Effector CD4-positive, alpha-beta T cell (primary cell): ENCODE measurements at regions not wholly inside any gene's neighbourhood (a gene's known extent, or its start where the extent isn't known, plus 50 kb on each side); places are given as distances from the start of the nearest gene placed in this dataset.

Source experiments
- DNase-seq: peaks from one replicate; pipeline ENCODE4 v3.0.0-alpha.2; 2020

DNA sequence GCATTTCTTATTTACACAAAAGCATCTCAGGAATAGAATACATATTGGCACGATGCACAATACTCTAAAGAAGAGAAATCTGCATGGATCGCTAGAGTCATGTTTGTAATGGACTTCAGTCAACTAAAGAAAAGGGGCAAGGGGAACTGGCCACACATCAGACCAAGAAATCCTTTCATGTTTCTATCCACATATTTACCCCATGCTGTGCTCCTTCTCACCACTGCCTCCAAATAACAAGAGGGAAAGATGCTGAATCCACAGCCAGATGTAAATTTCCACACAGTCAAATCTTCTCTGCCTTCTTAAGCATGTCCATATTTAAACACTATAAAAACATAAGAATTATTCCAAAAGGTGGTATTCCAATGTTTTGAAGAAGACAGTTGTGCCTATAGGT, 67.6 kb downstream of the COX18 start:
- DNase-seq: no peak

DNA sequence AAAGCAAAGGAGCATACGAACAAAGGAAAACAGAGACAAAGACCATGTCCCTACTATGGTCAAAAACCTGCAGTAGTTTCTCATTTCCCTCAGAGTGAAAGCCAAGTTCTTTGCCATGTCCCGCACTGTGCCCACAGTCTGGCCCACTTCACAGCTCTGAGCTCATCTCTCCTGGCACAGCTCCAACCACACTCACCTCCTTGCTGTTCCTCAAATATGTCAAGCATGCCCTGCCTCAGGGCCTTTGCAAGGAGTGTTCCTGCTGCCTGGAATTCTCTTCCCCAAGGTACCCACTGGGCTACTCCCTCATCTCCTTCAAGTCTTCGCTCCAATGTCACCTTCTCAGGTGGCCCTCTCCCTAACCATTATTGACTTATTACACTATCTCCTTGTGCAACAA, 72.1 kb downstream of the COX18 start:
- no peak for DNase-seq

DNA sequence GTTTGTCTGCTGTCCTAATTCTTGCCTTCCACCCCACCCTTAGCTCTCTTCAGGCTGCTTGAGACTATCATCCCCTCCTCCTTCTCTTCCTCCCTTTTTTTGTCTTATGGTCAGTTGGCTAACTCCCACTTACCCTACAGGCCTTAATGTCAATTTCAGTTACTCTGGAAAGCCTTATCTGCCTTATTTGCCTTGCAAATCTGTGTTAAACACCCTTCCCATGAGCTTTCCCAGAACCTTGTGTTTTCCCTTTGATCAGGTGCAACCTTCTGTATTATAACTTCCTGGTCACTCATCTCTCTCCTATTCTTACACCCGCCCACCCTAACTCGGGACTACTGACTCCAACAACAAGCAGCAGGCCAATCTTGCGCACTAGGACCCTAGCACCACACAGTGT, 74.8 kb downstream of the COX18 start:
- DNase-seq: no peak

DNA sequence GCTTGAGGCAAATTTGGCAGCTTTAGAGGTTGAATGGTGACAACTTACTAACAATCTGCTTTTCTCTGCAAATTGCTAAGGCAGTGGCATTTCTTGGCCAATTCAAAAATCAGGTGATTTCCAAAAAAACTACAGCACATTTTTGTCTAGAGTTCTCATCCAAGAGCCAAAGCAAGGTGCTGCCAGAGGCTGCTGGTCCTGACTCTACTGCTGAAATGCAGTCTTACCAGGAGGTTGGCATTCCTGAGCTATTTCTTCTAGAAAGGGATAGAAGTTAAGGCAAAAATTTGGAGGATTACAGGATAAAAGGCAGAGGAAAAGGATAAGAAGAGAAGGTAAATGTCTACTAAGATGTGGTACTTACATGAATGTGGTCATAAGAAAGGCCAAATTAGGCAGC, 75.6 kb downstream of the COX18 start:
- no peak for DNase-seq

DNA sequence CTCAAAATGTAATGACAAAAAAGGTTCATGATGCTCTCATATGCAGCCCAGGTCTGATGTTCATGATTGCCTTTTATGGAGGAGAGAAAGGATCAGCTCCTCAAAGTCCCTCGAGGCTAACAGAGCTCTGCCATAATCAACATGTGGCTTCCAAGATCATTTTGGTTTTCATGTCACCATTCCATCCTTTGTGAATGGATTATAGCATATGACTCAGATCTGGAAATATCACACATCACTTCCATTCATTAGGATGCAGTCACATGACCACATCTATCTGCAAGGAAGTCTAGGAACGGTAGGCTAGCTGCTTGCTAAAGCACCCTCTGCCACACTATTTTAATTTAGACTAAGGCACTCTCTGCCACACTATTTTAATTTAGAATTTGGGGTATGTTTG, 77.6 kb downstream of the COX18 start:
- DNase-seq: no peak

DNA sequence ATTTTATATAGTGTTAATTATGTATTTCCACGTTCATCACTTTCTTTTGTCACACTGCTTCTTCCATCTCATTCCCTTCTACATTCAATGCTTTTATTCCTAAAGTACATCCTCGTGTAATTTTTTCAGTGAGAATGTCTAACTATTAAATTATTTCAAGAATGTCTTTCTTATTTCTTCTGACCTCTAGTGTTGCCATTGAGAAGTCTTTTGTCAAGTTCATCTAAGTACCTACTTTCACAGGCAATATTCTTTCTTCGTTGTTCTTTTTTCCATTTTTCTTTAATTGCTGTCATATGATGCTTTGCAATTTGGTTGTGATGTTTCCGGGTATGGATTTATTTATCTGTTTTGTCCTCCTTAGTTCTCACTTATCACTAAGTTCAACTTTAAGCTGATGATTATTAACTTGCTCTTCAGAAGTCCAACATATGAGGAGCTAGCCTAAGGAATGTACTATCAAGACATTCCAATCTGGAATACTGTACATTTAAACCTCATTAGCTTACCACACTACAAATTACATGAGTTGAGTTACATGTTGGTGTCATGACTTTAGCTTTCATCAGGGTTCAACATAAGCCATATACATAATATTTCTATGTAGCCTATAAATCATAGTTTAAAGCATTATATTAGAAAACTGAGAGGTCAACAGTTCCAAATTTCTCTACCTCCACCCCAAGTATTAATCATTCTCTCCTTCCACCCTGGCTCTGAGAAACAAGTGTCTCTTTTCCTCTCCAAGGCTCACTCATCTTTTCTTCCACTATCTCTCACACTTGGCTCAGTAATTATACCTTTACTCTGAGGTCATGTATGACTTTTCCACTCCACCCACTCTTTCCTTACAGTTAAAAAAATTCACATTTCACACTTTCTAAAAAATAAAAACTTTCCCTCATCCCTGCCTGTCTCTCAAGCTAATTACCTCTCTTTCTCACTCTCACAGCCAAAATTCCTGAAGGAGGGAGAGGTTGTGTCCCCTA, 81.5 kb downstream of the COX18 start:
- no peak for DNase-seq

DNA sequence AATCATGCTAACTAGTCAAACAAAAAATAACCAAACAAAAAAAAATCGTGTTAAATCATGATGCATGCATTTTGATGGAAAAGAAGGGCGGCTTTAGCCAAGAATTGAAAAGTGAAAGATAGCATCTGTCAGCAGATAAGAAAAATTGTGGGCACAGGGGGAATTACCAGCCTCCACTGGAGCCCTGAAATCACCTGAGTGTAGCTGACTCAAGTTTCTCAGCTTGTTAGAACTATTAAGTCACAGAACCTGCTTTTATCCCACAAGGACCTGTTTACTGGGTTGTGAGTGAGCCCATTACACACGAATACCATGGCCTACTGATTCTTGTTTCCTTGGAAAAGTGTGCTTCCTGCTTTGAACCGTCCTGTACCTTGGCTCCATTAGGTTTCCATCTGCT, 85.2 kb downstream of the COX18 start:
- DNase-seq: no peak

DNA sequence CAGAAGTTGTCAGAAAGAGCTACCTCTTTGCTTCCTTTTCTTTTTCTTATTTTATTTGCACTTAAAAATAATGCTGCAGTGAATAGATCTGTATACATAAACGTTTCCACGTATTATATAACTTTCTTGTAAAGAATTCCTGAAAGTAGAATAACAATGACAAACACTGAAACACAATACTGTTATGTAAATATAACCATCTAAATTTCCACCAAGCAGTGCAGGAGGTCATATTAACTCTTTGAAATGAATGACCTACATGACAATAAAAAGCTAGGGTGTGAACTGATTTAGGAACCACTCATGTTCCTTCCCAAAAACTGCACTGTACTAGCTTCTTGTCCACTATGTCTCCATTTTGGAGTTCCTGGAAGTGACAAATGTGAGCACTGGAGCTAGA, 85.8 kb downstream of the COX18 start:
- no peak for DNase-seq

DNA sequence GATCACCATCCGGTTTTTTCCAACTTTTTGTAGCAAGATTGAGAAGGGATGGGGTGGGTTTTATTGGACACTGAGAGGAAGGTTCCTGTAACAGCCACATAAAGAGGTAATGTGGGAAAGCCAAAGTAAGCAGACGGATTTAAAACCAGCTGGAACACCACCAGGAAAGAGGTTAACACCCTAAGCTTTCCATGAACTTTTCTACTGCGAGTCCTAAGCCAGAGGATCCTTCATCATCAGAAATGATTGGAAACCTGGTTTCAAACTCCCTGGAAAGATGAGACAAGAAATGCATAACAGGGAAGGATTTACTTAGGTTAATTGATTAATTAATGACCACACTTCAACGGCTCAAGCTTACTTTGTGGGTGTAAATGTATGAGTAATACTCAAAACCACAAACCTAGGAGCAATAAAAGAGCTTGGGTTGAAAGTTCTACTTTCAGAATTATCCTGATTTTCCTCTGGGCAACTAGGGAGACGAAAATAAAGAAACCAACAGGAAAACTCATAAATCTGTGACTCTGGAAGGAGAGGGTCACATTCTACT, 91.5 kb downstream of the COX18 start:
- DNase-seq: no peak

DNA sequence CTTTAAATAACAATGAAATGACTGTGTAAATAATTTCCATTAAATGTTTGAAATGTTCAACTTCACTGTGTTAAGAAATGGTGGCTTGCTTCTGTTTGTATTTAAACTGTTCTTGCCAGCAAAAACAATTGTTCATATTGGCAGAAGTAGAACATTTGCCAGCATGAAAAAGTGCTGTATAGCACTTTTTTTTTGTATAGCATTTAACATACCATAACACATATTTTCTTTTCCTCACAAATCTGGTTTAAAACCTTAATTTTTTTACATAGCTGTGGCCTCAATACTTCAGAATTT, 94.1 kb downstream of the COX18 start:
- no peak for DNase-seq

DNA sequence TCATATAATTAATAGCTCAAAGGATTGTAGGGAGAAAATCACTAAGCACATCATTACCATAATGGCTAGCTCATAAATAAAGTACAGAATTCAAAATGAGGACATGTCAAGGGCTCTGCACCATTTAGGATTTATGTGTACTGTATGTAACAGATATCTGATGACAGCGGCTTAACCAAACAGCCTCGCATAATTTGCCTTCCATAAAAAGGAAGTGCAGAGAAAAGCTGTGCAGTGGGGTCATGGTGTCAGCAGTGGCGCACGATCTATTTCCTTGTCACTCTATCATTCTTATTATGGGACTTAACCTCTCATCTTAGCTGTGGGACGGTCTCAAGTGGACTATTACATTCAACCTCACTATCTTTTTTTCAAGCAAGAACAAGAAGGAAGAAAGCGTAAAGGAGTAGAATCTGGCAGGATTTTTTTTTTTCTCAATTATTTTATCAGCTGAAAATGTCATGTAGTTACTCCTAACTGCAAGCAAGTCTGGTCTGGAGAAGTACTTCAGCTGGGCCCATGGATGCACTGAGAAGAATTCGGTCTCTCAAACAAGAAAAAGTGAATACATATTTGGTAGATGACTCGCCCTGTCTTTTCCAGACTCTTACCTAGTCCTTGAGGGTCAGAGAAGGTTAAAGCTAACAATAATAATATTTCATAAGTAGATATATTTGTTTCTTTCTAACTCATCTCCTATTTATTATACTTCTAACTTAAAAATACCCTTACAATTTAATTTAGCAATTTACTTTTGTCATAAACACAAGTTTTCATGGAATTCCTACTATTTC, 94.6 kb downstream of the COX18 start:
- no peak for DNase-seq

DNA sequence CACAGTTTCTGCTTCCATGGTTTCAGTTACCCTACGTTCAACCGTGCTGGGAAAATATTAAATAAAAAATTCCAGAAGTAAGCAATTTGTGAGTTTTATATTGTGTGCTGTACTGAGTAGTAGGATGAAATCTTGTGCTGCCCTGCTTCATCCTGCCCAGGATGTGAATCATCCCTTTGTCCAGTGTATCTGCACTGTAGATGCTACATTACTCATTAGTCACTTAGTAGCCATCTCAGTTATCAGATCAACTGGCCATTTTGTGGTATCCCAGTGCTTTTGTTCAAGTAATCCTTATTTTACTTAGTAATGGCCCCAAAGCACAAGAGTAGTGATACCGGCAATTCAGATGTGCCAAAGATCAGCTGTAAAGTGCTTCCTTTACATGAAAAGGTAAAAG, 97.9 kb downstream of the COX18 start:
- DNase-seq: no peak

DNA sequence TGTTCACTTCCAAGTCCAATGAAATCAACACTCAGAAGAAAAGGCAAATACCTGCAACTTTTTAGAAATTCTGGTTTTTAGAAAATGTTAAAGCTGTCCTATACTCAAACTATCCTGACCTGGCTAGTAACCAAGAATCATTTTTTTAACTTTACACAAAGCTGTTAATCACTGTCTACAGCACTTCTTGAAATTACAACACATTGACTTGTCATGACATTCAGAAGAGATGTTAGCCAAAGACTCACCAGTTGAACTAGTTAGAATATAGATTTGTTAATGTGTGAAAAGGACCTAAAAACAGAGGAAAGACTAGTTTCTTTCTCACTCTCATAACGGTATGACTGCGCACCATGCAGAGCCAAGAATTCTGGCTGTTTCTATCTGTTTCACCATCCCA, 98.8 kb downstream of the COX18 start:
- no peak for DNase-seq

DNA sequence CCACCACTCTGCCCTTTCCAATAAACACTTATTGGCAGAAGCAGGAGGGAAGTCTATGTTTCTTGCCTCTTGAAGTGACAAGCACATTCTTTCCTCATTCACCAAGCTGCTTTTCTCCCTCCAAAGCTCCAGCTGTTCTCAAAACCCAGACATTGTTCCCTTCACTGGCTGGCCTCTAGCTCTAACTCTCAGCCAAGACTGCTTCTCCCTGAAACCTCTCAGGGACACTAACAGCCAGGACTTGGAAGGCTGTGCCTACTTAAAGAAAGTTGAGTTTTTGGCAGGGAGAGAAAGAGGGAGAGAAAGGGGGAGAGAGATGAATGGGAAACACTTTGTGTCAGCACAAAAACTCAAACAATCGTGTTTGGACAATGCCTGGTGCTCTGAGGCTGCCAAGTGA, 99.5 kb downstream of the COX18 start:
- DNase-seq: no peak

DNA sequence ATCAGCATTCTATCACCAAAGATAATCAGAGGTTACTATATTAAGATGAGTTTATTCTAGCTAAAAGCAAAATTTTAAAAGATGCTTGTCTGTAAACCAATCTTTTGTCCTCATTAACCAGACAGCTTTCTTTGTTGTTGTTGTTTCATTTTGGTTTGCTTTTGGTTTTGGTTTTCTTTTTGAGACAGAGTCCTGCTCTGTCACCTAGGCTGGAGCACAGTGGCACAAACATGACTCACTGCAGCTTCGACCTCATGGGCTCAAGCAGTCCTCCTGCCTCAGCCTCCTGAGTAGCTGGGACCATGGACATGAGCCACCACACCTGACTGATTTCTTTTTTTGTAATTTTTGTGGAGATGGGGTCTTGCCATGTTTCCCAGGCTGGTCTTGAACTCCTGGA, 102.9 kb downstream of the COX18 start:
- no peak for DNase-seq

DNA sequence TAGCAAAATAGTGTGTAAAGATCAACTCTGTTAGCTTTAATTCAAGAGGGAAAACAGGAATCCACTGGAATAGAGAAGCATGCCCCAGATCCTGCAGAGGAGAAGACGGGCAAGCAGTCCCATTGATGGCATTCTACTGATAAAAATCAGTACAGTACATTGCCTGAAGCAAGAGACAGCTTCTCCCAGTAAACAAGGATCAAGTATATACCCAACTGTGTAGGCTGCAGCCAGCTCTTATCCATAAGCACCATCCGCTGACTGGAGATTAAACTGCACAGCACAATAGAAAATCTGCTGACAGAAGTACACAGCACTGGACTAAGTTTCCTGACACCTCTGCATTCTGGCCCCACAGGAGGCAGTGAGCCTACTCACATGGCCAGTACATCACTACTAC, 110.1 kb downstream of the COX18 start:
- DNase-seq: no peak

DNA sequence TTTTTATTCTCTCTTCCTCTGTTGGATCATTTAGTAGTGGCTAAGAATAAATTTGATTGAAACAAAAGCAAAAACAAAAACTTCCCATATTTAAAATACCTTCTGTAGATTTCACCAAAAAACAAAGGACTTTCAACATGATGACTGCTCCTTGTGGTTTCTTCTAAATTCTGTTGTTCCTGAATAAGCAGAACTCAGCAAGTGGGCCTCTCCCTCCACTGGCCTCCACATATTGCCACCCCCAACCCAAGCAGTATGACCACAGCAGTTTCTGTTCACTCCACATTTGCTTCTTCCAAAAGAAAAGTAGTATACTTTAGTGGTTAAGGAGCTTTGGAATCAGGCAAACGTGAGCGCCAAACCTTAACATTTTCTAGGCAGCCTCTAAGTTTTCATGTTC, 114.7 kb downstream of the COX18 start:
- DNase-seq: no peak

DNA sequence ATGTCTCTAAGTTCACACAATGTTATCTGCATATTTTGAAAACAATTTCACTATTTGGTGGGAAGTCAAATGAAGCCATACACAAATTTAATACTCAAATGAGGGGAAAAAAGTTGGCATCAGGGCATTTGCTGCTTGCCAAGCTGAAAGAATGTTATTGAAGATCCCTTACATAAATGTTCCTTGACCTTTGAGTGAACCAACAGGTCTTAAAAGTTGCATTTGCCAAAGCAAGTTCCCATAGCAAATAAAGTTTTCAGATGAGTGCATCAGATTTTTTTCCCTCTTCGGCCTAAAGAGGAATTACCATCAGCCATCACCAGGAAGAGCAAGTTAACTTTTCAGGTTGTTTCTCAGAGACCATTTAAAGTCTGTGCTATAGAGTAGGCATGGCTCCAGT, 115.9 kb downstream of the COX18 start:
- DNase-seq: no peak

DNA sequence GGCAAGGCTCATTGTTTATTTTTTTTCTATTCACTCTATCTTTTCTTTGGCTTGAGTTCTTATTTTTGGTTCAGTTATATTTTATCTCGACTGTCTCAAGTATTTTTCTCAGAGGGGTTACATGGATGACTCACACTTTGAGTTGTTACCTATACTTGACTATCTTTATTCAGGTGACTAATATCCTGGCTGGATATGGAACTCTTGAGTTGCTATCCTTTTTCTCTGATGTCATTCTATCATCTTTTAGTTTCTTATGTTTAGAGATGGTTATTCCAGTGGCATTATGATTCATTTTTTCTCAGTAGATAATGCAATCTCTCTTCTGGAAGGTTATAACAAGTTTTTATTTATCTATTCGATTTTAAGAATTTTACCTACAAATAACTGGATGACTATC, 117.9 kb downstream of the COX18 start:
- DNase-seq: no peak

DNA sequence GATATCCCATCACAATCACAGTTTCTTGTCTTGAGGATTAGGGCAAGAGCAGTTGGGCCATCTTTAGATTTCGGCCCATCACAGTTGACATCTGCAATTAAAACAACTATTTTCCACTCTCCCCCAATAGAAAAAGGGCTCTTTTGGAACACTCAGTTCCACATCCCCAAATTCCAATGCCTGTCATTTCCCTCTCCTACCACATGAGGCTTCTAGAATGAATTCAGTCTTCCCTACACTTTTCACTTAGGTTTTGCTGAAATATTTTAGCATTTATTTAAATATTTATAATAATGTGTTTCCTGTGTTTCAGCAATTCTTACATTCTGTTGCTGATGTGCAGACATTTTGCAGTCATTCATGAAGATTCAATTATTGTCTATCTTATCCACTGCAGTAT, 118.4 kb downstream of the COX18 start:
- DNase-seq: no peak

DNA sequence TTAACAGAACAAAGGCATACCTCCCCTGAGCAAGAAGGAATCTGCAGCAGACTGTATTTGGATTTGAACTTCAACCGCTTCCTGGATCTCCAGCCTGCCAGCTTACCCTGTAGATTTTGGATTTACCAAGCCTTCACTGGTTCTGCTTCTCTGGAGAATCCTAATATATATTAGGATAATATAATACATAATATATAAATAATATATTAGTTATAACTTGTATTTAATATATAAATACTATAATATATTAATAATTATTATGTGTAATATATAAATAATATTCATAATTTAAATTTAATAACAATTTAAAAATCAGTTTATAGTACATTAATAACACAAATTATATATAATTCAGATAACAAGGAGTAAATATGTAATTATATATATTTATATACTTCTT, 121.4 kb downstream of the COX18 start:
- no peak for DNase-seq

DNA sequence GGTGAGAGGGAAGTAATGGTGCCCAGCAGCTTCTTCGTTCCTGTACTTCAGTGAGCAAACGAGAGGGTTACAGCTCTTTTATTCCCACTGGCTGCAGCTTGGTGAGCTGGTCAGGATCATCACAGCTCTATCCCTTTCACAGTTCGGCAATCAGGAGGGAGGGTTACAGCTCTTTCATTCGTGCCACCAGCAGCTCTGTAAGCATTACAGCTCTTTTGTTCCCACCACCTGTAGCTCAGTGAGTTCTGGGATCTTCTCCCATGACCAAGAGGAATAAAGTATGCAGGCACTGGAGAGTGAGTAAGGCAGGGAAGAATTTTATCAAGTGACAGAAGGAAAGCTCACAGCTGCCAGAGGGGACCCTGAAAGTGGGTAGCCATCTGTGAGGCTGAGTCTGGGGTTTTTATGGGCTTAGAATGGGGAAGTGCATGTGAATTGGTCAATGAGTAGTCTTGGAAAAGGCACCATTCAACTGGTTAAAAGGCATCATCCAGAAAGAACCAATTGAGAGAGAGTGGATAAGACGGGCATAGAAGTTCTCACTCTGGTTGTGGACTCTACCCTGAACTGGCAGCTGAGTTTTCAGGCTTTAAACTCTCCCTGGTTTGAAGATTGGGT, 123.7 kb downstream of the COX18 start:
- DNase-seq: no peak

DNA sequence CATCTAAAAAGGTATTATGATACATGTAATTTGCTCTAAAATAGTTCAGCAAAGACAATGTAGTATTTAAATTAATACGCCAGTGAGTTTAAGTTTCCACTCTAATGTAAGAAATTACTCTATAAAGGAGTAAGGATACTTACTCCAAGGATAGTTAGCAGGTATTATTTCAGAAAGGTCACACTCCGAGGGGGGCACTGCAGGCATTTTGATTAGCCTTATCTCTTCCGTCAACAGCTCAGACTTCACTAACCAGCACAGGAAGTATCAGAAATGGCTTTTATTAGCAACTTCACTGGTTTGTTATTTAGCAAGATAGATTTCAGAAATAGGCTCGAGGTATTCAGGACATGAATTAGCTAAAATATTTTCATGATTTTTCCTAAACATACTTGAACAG, 127.0 kb downstream of the COX18 start:
- no peak for DNase-seq

DNA sequence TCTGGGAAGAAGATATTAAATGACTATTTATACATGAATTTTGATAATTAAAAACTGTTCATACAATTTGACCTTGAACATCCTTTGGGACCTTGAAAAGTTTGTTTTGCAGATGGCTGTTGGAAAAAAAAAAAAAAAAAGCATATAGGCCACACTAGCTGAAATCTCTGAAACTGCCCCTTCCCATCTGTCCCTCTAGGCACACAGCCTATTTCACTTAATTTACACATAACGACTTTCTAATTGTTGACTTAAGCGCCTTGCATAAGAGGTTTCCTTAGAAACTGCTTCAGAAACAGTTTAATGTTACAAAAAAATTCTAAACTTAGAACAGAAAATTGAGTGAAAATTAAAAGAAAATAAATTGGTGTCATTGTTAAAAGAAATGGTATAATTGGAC, 131.0 kb downstream of the COX18 start:
- DNase-seq: no peak
